ENCODE measurements at regions not wholly inside any gene's neighbourhood (a gene's known extent, or its start where the extent isn't known, plus 50 kb on each side); places are given as distances from the start of the nearest gene placed in this dataset.
A peak's percentile ranks its signal among the peaks of the same experiment; 100 is the strongest.

- no peak for TF ChIP-seq CTCF (IDR thresholded peaks at IDR 0.05; ENCODE audit: extremely low read depth, insufficient read depth, missing control alignments)
- no peak for DNase-seq (ENCODE audit: low spot score)
- in situ Hi-C loops (cut with MboI; ENCODE audit: low pct_unique_long_range_greater_than_20kb, low sequenced_read_pairs, unreplicated experiment) = no loop called here
These were observed 142.2 kb downstream of the KCTD15 start for GRCh38 chr19:33938821-33939220.

- DNase-seq (ENCODE audit: low spot score) = no peak
- in situ Hi-C loops (cut with MboI; ENCODE audit: low pct_unique_long_range_greater_than_20kb, low sequenced_read_pairs, unreplicated experiment) = no loop called here
- TF ChIP-seq CTCF (IDR thresholded peaks at IDR 0.05; ENCODE audit: extremely low read depth, insufficient read depth, missing control alignments) = no peak
These were observed 144.5 kb downstream of the KCTD15 start for GRCh38 chr19:33941133-33941532.

DNA sequence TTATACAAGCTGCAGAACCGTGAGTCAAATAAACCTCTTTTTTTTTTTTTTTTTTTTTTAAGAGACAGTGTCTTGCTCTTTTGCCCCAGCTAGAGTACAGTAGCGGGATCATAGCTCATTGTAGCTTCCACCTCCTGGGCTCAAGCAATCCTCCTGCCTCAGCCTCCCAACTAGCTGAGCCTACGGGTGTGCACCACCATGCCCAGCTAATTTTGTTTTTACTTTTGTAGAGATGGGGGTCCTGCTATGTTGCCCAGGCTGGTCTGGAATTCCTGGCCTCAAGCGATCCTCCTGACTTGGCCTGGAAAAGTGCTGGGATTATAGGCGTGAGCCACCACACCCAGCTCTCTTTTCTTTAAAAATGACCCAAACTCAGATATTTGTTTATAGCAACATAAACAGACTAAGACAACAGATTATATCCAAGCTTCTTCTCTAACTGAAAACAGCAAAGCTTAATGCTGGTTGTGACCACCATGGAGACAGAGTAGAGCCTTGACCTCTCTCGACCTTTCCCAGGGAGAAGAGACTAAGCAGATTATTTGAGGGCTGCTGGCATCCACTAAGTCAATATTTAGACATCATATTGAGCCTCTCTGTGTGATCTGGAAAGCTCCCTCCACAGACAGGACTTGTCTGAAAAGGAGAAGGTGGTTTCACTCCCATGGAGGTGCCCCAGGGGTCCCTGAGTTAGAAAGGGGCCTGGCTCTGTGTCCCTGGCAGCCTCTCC is 150.0 kb downstream of the KCTD15 start:
- DNase-seq (ENCODE audit: low spot score) = no peak
- no peak for TF ChIP-seq CTCF (IDR thresholded peaks at IDR 0.05; ENCODE audit: extremely low read depth, insufficient read depth, missing control alignments)
- in situ Hi-C loops (cut with MboI; ENCODE audit: low pct_unique_long_range_greater_than_20kb, low sequenced_read_pairs, unreplicated experiment) = no loop called here

- in situ Hi-C loops (cut with MboI; ENCODE audit: low pct_unique_long_range_greater_than_20kb, low sequenced_read_pairs, unreplicated experiment) = no loop called here
These were observed 150.7 kb downstream of the KCTD15 start for GRCh38 chr19:33947265-33947964.

GRCh38 chr19:33948651-33949335 is 152.1 kb downstream of the KCTD15 start:
- no peak for TF ChIP-seq CTCF (IDR thresholded peaks at IDR 0.05; ENCODE audit: extremely low read depth, insufficient read depth, missing control alignments)
- in situ Hi-C loops (cut with MboI; ENCODE audit: low pct_unique_long_range_greater_than_20kb, low sequenced_read_pairs, unreplicated experiment) = no loop called here
- DNase-seq (ENCODE audit: low spot score) = no peak

More at GRCh38 chr19:33947265-33947964, 150.7 kb downstream of the KCTD15 start:
- TF ChIP-seq CTCF (IDR thresholded peaks at IDR 0.05; ENCODE audit: extremely low read depth, insufficient read depth, missing control alignments) = peak; percentile 13
- DNase-seq (ENCODE audit: low spot score) = no peak

- in situ Hi-C loops (cut with MboI; ENCODE audit: low pct_unique_long_range_greater_than_20kb, low sequenced_read_pairs, unreplicated experiment) = no loop called here
- DNase-seq (ENCODE audit: low spot score) = no peak
- no peak for TF ChIP-seq CTCF (IDR thresholded peaks at IDR 0.05; ENCODE audit: extremely low read depth, insufficient read depth, missing control alignments)
These were observed 153.6 kb downstream of the KCTD15 start for GRCh38 chr19:33950091-33950750.
